Inflammatory macrophage treated with lipopolysaccharide for 1 hour (primary cell): ENCODE measurements at regions not wholly inside any gene's neighbourhood (a gene's known extent, or its start where the extent isn't known, plus 50 kb on each side); places are given as distances from the start of the nearest gene placed in this dataset.

Experiments
- DNase-seq, 2 donors: peaks; one replicate each; pipeline ENCODE4 v3.0.0-alpha.2; 2020 to 2022

GRCh38 chr2:45253151-45253550, 243.9 kb upstream of the SIX2 start:
- no peak for DNase-seq

- no peak for DNase-seq
These were observed 240.9 kb upstream of the SIX2 start for GRCh38 chr2:45250176-45250575.

- no peak for DNase-seq
These were observed 239.0 kb upstream of the SIX2 start for GRCh38 chr2:45248214-45248613.

- no peak for DNase-seq
These were observed 235.7 kb upstream of the SIX2 start for GRCh38 chr2:45244928-45245327.

- no peak for DNase-seq
These were observed 233.0 kb upstream of the SIX2 start for GRCh38 chr2:45242161-45242741.

GRCh38 chr2:45241061-45241561, 231.9 kb upstream of the SIX2 start:
- no peak for DNase-seq

GRCh38 chr2:45237850-45238542, 228.7 kb upstream of the SIX2 start:
- no peak for DNase-seq

GRCh38 chr2:45237128-45237527, 227.9 kb upstream of the SIX2 start:
- DNase-seq = peak in 1 of 2 donors; percentile 7

- DNase-seq = no peak
These were observed 227.0 kb upstream of the SIX2 start for GRCh38 chr2:45236268-45236667.

GRCh38 chr2:45233301-45233700, 224.0 kb upstream of the SIX2 start:
- no peak for DNase-seq

- DNase-seq = peak; percentile 11 to 44
These were observed 223.6 kb upstream of the SIX2 start for GRCh38 chr2:45232818-45233217.

GRCh38 chr2:45229411-45229810, 220.2 kb upstream of the SIX2 start:
- no peak for DNase-seq

- DNase-seq = no peak
These were observed 218.1 kb upstream of the SIX2 start for GRCh38 chr2:45227347-45227746.

GRCh38 chr2:45224993-45225380, 215.7 kb upstream of the SIX2 start:
- no peak for DNase-seq

- no peak for DNase-seq
These were observed 215.2 kb upstream of the SIX2 start for GRCh38 chr2:45224321-45224992.

- no peak for DNase-seq
These were observed 214.3 kb upstream of the SIX2 start for GRCh38 chr2:45223531-45223930.

GRCh38 chr2:45220227-45220626, 211.0 kb upstream of the SIX2 start:
- DNase-seq = no peak

- DNase-seq = no peak
These were observed 209.7 kb upstream of the SIX2 start for GRCh38 chr2:45218931-45219339.

GRCh38 chr2:45218297-45218696, 209.0 kb upstream of the SIX2 start:
- DNase-seq = no peak

GRCh38 chr2:45216118-45216517, 206.9 kb upstream of the SIX2 start:
- DNase-seq = no peak

GRCh38 chr2:45214550-45214949, 205.3 kb upstream of the SIX2 start:
- DNase-seq = no peak

GRCh38 chr2:45212953-45213635, 203.8 kb upstream of the SIX2 start:
- no peak for DNase-seq

GRCh38 chr2:45211636-45212035, 202.4 kb upstream of the SIX2 start:
- no peak for DNase-seq
